Endometrial microvascular endothelial cells (primary cell): ENCODE measurements at regions not wholly inside any gene's neighbourhood (a gene's known extent, or its start where the extent isn't known, plus 50 kb on each side); places are given as distances from the start of the nearest gene placed in this dataset.

ENCODE experiments used
- in situ Hi-C: cut with HindIII; loops from 2 replicates; pipeline ENCODE4 v1.10.0; 2017; ENCODE audit warnings: low sequenced_read_pairs, low pct_unique_long_range_greater_than_20kb; ENCODE audit errors: inconsistent ontology term

DNA sequence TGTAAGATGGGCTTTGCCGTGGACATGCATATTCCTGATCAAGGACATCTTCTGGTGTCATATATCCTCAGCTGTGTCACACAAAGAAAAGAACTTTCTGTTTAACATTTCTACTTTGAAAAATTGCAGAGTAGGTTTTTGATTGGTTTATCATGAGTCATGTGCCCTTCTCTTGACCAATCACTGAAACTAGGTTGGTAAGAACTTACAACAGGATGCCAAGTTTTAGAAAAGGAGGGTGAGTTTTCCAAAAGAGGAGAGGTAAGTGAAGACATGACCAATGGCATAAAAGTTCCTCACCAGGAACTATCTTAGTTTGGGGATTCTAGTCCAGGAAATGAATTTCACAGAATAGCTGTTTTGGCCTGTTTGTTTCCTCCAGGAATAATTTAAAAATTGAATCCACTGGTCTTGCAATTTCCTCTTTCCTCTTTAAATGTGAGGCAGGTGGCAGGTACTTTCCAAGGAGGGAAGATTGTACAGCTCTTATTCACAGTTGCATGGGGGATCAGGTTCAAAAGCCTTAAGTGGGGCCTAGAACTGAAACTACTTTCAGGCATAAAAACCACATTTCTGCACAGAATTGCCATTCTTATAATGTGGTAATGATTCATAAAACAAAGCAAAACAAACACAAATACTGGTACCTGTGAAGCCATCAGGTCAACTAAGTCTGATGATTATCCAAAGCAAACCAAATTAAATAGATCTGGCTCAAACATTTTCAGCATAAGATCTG lies 1114.5 kb upstream of the LCORL start:
- in situ Hi-C loops = no loop called here

DNA sequence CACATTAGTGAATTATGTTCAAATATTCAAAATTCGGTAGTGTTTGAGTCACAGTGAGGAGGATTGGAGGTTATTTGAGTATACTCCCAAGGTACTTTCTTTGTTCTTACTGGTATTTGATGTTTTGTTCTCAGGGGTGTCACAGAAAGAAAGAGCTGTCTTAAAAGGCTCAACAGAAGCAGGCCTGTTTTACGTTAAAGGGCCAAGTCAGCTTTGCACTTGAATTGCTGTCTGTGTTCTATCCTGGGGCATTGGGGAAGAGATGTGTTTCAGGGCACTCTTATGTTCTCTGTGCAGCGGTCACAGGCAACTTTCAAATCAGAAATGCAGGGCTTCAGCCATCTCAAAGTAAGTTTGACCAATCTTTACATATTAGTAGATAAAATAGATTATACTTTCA lies 1113.1 kb upstream of the LCORL start:
- in situ Hi-C loops = no loop called here

GRCh38 chr4:19133315-19133714 lies 1111.8 kb upstream of the LCORL start:
- in situ Hi-C loops = no loop called here

DNA sequence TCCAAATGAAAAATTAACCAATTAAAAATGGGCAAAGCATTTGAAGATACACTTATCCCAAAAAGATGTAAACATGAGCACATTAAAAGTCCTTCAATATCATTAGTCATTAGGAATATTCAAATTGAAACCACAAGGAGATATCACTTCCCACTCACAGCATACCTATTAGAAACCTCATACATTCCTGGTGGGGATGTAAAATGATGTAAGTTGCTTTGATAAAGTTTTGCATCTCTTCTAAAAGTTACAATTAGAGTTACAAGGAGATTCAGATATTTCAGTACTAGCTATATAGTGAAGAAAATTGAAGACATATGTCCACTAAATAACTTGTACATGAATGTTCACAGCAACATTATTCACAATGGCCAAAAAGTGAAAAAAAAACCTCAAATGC lies 1109.3 kb upstream of the LCORL start:
- in situ Hi-C loops = no loop called here

DNA sequence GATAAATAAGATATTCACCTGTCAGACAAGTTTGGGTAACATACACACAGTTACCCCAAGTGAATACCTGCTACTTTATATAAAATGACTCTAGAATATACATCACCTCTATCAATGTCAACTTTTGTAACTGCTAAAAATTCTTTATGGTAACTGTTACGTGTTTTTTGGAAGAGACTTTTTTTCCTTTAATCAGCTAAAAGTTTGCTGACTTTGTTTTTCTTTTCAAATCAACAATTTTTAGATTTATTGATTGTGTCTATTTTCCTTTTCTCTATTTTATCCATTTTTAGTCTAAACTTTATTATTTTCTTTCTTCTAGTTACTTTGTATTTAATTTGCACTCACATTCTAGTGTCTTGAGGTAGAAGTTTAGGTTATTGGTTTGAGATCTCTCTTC lies 1106.6 kb upstream of the LCORL start:
- in situ Hi-C loops = no loop called here

DNA sequence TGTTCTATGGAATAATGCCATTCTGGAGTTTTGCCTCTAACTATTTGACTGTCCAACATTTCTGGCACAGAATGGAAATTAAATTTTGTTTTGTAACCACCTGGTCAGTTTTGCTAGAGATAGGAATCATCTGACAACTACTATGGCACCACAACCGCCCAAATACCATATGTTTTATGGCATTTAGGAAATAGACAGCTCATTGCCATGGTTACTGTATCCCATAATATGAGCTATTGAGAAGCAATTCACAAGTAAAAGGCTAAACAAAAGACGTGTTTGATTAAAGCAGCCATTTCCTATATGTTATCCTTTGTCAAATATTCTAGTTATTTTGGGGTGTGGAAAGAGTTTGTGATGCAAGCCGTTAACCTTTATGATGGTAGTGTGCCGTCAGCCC lies 1105.3 kb upstream of the LCORL start:
- in situ Hi-C loops = no loop called here

GRCh38 chr4:19123681-19124080 lies 1102.1 kb upstream of the LCORL start:
- in situ Hi-C loops = no loop called here

DNA sequence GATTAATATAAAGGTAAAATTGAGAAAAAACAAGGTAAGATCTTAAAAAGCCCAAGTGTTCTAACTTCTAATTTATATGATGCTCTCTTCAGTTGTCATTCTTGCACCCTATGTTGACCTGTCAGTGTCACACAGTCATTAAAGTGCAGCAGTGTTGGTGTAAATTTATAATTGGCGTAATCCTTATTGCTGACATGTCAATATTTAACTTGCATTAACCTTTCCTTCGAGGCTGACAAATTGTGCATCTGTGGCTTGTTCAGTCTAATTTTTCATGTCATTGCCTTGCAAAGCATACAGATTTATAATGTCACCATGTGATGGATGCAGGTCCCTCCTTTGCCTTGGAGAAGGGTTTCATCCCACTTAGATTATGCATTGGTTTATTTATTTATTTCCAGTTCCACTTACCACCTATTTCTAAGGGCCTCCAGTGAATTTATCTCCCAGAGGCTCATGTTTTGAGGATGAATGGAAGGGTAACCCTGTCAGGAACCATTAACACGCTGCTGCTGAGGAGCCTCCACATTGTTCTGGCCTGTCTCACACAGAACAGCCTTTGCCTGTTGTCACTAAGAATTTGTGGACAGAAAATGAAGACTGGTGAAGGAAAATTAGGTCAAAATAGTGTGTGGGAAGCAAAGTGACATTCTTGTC lies 1098.5 kb upstream of the LCORL start:
- in situ Hi-C loops = no loop called here

GRCh38 chr4:19117022-19117421 lies 1095.5 kb upstream of the LCORL start:
- in situ Hi-C loops = no loop called here

DNA sequence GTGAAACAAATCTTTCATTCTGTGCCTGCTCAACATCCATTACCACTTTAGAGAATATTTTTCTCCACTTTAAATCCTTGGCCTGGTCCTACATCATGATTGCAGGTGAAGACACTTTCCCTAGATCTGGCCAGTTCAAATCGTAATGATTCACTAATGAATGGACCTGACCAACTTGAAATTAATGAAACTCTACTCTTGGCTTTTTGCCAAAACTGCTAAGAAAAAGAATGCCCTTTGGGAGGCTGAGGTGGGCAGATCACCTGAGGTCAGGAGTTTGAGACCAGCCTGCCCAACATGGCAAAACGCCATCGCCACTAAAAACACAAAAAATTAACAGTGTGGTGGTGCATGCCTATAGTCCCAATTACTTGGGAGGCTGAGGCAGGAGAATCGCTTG lies 1082.6 kb upstream of the LCORL start:
- in situ Hi-C loops = no loop called here

- in situ Hi-C loops = no loop called here
Measured at GRCh38 chr4:19095491-19096046, 1074.0 kb upstream of the LCORL start.

DNA sequence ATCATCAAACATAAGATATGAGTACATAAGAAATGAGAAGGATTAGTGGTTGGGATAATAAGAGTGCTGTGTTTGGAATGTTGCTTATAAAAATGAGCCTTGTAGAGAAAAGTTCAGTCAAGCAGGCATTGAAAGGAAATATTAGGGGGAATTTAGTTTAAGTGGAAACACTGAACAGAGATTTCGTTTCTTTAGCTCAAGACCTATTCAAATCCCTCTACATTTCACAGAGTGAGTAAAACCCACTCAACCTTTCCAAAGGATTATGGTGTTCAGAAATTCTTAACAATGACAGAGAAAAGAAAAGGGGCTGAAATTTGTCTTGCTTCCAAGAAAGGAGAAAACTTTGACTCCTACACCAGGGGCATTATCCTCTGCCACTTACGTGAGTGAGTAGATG lies 1072.4 kb upstream of the LCORL start:
- in situ Hi-C loops = no loop called here

DNA sequence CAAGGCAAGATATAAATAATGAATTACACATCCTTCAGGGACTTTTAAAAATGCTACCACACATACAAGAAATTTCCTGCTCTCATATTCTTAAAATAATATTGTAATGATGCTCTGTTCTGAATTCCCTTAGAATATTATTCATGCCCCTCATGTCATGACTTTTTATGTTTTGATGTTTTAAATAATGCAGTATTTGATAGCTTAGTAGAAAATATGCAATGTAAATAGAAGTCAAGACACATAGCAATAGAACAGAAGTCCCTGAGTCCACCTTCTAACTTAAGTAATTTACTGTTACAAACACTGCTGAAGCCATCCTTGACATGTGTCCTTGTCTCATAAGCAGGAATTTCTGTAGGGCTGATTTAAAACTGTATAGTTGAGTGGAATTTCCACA lies 1071.2 kb upstream of the LCORL start:
- in situ Hi-C loops = no loop called here

DNA sequence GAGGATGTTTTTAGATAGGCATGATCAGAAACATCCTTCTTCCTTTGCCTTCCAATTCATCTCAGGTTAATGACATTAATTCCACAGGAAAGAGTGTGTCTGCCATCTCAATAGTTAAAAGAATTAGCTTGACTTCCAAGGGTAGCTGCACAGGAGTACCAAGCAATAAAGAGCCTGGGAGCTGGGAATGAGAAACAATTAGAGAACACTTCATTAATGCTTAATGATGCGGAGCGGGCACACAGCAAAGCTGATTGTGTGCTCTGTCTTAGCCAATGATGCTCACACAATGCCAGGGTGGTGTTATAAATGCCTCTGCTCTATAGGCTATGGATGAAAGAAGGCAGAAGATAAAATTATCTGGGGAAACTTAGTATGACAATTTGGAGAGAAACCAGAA lies 1052.5 kb upstream of the LCORL start:
- in situ Hi-C loops = no loop called here

DNA sequence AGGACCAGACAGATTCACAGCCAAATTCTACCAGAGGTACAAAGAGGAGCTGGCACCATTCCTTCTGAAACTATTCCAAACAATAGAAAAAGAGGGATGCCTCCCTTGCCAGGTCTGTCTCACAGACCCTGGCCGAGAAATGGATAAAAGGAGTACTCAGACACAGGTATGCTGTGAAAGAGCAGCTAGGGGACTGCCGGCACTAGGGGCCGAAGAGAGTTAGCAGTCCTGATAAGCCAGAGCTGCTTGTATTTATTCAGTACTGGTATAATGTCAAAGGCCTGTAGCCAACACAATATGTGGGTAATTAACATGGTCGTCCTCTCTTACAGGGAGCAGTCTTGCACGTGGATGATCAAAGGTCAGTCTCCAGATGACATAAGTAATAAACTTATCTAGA lies 1042.1 kb upstream of the LCORL start:
- in situ Hi-C loops = no loop called here

- in situ Hi-C loops = no loop called here
Measured at GRCh38 chr4:19054916-19055315, 1033.4 kb upstream of the LCORL start.

GRCh38 chr4:19051831-19052230 lies 1030.3 kb upstream of the LCORL start:
- in situ Hi-C loops = no loop called here

- in situ Hi-C loops = no loop called here
Measured at GRCh38 chr4:19047279-19047880, 1025.8 kb upstream of the LCORL start.

- in situ Hi-C loops = no loop called here
Measured at GRCh38 chr4:19039816-19040215, 1018.3 kb upstream of the LCORL start.

DNA sequence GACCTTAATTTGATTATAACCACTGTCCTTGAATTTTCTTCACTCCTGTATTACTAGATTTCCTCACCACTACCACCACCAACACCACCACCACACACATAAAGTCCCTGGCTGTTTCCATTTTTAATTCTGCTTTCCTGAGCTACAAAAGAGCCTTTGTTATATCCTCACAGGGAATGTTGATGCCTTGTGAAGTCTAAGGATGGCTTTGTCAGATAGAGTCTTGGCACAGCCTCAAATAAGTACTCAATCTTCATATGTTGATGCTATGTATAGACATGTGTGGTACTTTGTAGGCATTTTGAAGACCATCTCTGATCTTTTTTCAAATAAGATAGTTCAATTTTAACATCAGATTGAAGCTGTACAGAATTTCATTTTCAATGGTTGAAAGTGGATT lies 1016.7 kb upstream of the LCORL start:
- in situ Hi-C loops = no loop called here
